Parathyroid adenoma (tissue), 2 donors: ENCODE measurements at regions not wholly inside any gene's neighbourhood (a gene's known extent, or its start where the extent isn't known, plus 50 kb on each side); places are given as distances from the start of the nearest gene placed in this dataset.

Source experiments
- H2AFZ ChIP-seq: fragments of 300-600 bp; sonication (generic); one replicate; pipeline ENCODE4 v1.7.0; 2017; ENCODE audit warnings: antibody characterized with exemption, mild to moderate bottlenecking
- H3K27ac ChIP-seq: fragments of 300-600 bp; sonication (generic); one replicate; pipeline ENCODE4 v1.7.0; 2017
- H3K27me3 ChIP-seq: fragments of 300-600 bp; sonication (generic); one replicate; pipeline ENCODE4 v1.7.0; 2017; ENCODE audit warnings: low read length; ENCODE audit not compliant: control insufficient read depth, insufficient read depth
- H3K36me3 ChIP-seq: fragments of 300-600 bp; sonication (generic); one replicate; pipeline ENCODE4 v1.7.0; 2017; ENCODE audit warnings: low read length; ENCODE audit not compliant: control insufficient read depth, insufficient read depth
- H3K4me1 ChIP-seq: fragments of 300-600 bp; sonication (generic); one replicate; pipeline ENCODE4 v1.7.0; 2017; ENCODE audit warnings: control low read depth
- H3K4me2 ChIP-seq: fragments of 300-600 bp; sonication (generic); one replicate; pipeline ENCODE4 v1.7.0; 2017; ENCODE audit warnings: low read length
- H3K4me3 ChIP-seq: fragments of 300-600 bp; sonication (generic); one replicate; pipeline ENCODE4 v1.7.0; 2017; ENCODE audit warnings: low read depth, low read length
- H3K79me2 ChIP-seq: fragments of 300-600 bp; sonication (generic); one replicate; pipeline ENCODE4 v1.7.0; 2017; ENCODE audit warnings: control low read depth
- H3K9ac ChIP-seq: fragments of 300-600 bp; sonication (generic); one replicate; pipeline ENCODE4 v1.7.0; 2017; ENCODE audit warnings: mild to moderate bottlenecking
- H3K9me3 ChIP-seq: fragments of 300-600 bp; sonication (generic); one replicate; pipeline ENCODE4 v1.7.0; 2017; ENCODE audit warnings: low read length; ENCODE audit not compliant: control insufficient read depth
- TF ChIP-seq, protein P1 (sequence below): fragments of 300-600 bp; sonication (generic); IDR thresholded peaks from one replicate; pipeline ENCODE4 v1.7.0; 2017; ENCODE audit warnings: antibody characterized with exemption, mild to moderate bottlenecking
- donor health status: primary hyperparathyroidism.

DNA sequence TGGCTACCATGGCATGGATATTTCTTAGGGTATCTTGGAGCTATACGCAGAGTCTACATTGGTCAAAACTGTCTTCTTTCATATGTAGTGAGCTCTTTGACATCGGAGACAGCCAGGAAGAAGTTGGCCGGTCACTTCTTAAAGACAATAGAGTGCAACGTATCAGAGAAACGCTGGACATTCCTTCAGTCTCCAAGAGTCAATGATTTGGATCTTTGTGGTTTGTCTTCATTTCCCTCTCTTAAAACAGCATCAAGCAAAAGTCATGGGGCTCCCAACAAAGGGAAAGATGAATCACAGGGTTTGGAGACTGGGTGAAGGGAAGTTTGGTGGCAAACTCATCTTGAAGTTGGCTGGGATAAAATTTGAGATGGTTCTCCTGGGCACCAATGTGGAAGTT is 320.1 kb downstream of the AGTPBP1 start:
- Histone ChIP-seq H3K9me3 (no peaks in the 10 kb centered on the region), H3K27me3 (no peaks in the 10 kb centered on the region), H3K9ac (no peak overlapping the region), H3K4me1 (no peaks in the 10 kb centered on the region), H3K27ac (no peak overlapping the region), H3K79me2 (no peaks in the 10 kb centered on the region), H3K36me3 (no peaks in the 10 kb centered on the region), H3K4me2 (no peak overlapping the region), H2AFZ (no peak overlapping the region), H3K4me3 (no peak overlapping the region)
- TF ChIP-seq, protein P1, sequence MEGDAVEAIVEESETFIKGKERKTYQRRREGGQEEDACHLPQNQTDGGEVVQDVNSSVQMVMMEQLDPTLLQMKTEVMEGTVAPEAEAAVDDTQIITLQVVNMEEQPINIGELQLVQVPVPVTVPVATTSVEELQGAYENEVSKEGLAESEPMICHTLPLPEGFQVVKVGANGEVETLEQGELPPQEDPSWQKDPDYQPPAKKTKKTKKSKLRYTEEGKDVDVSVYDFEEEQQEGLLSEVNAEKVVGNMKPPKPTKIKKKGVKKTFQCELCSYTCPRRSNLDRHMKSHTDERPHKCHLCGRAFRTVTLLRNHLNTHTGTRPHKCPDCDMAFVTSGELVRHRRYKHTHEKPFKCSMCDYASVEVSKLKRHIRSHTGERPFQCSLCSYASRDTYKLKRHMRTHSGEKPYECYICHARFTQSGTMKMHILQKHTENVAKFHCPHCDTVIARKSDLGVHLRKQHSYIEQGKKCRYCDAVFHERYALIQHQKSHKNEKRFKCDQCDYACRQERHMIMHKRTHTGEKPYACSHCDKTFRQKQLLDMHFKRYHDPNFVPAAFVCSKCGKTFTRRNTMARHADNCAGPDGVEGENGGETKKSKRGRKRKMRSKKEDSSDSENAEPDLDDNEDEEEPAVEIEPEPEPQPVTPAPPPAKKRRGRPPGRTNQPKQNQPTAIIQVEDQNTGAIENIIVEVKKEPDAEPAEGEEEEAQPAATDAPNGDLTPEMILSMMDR: no peak

DNA sequence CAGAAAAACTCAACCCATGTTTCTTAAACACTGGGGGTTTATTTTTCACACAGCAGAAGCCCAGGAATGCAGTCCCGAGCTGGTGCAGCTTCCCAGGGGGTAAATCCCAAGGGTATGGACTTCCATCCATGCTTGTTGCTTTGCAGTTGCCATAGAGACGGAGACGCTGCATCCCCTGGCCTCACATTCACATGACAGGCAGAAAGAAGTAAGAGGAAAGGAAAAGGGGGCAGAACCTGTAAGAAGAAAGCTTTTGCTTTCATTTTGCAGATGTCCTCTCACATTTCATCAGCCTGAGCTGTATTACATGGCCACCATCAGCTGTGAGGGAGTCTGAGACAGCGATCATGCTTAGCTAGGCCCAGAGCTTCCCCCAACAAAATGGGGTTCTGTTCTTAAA is 321.0 kb downstream of the AGTPBP1 start:
- H3K79me2 ChIP-seq: no peaks in the 10 kb centered on the region
- no peaks in the 10 kb centered on the region for H3K27me3 ChIP-seq
- H3K4me2 ChIP-seq: no peak overlapping the region
- H3K4me1 ChIP-seq: no peaks in the 10 kb centered on the region
- H2AFZ ChIP-seq: no peak overlapping the region
- TF ChIP-seq, protein P1: no peak
- H3K9ac ChIP-seq: no peak overlapping the region
- no peaks in the 10 kb centered on the region for H3K36me3 ChIP-seq
- no peaks in the 10 kb centered on the region for H3K9me3 ChIP-seq
- no peak overlapping the region for H3K27ac ChIP-seq
- H3K4me3 ChIP-seq: no peak overlapping the region

DNA sequence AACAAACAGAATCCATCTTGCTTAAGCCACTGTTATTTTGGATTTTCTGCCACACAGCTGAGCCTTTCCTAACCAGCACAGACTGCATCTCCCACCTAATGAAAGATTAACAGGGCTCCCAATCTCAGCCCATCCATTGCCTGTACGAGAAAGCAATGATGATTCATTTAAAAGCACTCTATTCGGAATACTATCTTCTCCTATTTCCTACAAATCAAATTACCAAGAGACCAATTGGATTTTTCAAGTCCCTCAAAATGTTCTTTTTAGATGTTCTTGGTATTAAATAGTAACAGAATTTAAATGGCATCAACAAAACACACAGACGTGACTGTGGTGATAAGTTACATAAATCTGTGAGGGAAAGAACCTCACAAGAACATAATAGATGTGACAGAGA is 324.1 kb downstream of the AGTPBP1 start:
- H3K4me3 ChIP-seq: no peak overlapping the region
- H3K79me2 ChIP-seq: no peaks in the 10 kb centered on the region
- no peak overlapping the region for H2AFZ ChIP-seq
- no peak overlapping the region for H3K4me2 ChIP-seq
- no peaks in the 10 kb centered on the region for H3K4me1 ChIP-seq
- no peak overlapping the region for H3K27ac ChIP-seq
- no peaks in the 10 kb centered on the region for H3K9me3 ChIP-seq
- no peaks in the 10 kb centered on the region for H3K36me3 ChIP-seq
- no peaks in the 10 kb centered on the region for H3K27me3 ChIP-seq
- no peak overlapping the region for H3K9ac ChIP-seq
- TF ChIP-seq, protein P1: no peak

DNA sequence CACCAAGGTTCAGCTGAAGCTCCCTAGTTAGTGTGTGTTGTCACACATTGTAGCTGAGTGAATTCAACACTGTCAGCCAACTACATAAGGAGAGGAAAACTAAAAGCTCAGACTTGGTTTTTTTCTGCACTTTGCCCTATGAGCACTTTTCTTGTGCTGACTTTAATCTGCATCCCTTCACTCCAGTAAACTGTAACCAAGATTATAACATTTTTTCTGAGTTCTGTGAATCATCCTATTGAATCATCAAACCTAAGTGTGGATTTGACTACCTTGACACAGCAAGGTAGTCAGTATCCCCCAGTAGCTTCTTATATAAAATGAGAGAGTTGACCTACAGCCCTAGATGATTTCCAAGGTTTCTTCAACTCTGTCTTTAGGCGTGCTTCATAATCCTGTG is 325.0 kb downstream of the AGTPBP1 start:
- no peaks in the 10 kb centered on the region for H3K36me3 ChIP-seq
- H3K9ac ChIP-seq: no peak overlapping the region
- H3K79me2 ChIP-seq: no peaks in the 10 kb centered on the region
- no peaks in the 10 kb centered on the region for H3K4me1 ChIP-seq
- no peaks in the 10 kb centered on the region for H3K9me3 ChIP-seq
- no peak overlapping the region for H3K4me2 ChIP-seq
- no peaks in the 10 kb centered on the region for H3K27me3 ChIP-seq
- no peak overlapping the region for H3K27ac ChIP-seq
- TF ChIP-seq, protein P1: no peak
- no peak overlapping the region for H2AFZ ChIP-seq
- H3K4me3 ChIP-seq: no peak overlapping the region

DNA sequence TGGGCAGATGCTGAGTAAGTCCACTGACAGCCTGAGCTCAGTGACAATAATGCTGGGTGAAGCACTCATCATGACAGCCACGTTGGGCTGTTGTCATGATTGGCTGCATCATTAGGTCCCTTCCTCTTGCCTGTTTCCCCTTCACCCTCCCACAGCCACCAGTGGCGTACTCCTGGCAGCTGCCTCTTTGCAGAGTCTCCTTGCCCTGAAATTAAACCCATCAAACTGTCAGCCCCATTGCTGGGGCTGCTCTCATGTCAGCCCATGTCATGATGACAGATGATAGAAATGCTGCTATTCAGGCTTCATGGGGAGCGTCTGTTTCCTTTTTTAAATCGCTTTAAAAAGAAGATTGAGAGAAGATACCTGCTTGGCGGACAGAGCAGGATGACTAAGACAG is 327.4 kb downstream of the AGTPBP1 start:
- no peak overlapping the region for H3K27ac ChIP-seq
- H3K9me3 ChIP-seq: no peaks in the 10 kb centered on the region
- H3K4me1 ChIP-seq: no peaks in the 10 kb centered on the region

More for the DNA sequence above, 327.4 kb downstream of the AGTPBP1 start:
- no peaks in the 10 kb centered on the region for H3K79me2 ChIP-seq
- H3K4me2 ChIP-seq: no peak overlapping the region
- no peaks in the 10 kb centered on the region for H3K27me3 ChIP-seq
- H3K4me3 ChIP-seq: no peak overlapping the region
- TF ChIP-seq, protein P1: no peak
- H3K9ac ChIP-seq: no peak overlapping the region
- H3K36me3 ChIP-seq: no peaks in the 10 kb centered on the region
- H2AFZ ChIP-seq: no peak overlapping the region
